HG02840 (cell line): ENCODE measurements at regions not wholly inside any gene's neighbourhood (a gene's known extent, or its start where the extent isn't known, plus 50 kb on each side); places are given as distances from the start of the nearest gene placed in this dataset.

Experiments used
- ATAC-seq: cut with Tn5 transposase; IDR thresholded peaks from one replicate; pipeline ENCODE4 v1.9.1; 2021; ENCODE audit warnings: mild to moderate bottlenecking, moderate library complexity, moderate number of reproducible peaks; ENCODE audit not compliant: unreplicated experiment, low FRiP score

DNA sequence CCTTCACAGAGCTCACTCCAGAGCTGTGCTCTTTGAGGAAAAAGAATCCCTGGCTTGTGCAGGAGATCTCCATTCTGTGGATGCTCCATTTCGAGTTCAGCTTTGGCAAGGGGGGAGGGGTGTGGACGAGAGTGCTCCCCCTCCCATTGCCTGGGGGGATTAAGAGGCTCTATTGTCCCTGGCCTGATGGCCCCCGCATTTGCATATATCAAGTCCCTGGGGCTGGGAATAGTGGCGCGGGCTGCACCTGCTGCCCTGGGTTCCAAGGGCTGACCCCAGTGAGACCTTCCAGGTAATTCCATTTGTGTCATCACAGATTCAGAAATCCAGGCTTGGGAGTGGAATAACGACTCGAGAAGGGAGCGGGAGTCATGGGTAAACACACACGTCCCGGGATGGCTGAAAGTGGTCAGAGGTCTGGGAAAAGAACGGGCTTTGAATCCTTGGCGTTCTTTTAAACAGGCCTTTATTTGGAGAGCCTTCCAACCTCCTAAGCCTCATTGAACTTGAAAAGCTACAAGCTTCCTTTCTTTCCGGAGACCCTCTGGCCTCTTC lies 479.3 kb downstream of the HS3ST3B1 start:
- ATAC-seq = no peak

DNA sequence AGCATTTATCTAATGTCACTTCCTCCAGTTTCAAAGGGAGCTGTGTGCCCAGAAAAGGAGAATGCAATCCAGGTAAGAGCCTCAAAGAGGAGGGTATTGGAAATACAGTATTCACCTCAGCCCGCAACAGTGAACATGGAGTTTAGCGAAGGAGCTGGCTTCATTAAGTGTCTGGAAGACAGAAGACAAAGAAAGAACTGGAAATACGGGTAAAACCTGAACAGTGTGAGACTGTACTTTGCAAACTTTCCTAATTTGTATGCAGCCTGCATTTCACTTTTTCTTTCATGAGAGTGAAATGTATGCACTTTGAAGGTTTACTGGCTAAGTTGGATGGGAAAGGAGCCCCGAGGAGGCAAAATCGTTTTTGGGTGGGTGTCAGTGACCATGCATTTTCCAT lies 478.4 kb downstream of the HS3ST3B1 start:
- ATAC-seq = no peak

DNA sequence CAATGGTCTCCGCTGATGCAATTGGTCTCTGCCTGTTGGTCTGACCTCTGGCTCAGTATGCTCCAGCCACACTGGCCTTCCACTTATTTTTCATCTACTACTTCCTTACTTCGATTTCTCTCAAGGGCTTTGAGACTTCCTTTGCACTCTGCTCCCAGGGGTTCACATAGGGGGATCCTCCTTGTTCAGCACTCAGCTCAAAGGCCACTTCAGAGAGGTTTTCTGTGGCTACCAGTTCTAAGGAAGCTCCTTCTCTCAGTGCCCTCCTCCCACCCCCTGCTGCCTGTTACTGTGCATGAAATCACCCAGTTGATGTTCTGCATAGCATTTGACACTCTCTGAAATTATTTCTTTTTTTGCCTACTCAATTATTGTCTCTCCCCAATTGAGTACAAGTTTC lies 476.4 kb downstream of the HS3ST3B1 start:
- no peak for ATAC-seq

DNA sequence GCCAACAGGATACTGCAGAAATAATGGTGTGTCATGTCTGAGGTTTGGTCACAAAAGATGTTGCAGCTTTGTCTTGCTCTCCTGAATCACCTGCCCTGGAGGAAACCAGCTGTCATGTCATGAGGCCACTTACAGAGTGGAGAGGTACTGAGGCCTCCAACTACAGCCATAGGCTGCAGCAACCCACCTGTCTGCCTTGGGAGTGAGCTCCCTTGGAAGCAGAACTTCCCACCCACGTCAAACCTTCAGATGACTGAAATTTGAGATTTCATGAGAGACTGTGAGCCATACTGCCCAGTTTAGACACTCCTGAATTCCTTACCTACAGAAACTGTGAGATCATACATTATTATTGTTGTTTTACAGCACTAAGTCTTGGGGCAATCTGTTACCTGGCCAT lies 475.9 kb downstream of the HS3ST3B1 start:
- no peak for ATAC-seq

DNA sequence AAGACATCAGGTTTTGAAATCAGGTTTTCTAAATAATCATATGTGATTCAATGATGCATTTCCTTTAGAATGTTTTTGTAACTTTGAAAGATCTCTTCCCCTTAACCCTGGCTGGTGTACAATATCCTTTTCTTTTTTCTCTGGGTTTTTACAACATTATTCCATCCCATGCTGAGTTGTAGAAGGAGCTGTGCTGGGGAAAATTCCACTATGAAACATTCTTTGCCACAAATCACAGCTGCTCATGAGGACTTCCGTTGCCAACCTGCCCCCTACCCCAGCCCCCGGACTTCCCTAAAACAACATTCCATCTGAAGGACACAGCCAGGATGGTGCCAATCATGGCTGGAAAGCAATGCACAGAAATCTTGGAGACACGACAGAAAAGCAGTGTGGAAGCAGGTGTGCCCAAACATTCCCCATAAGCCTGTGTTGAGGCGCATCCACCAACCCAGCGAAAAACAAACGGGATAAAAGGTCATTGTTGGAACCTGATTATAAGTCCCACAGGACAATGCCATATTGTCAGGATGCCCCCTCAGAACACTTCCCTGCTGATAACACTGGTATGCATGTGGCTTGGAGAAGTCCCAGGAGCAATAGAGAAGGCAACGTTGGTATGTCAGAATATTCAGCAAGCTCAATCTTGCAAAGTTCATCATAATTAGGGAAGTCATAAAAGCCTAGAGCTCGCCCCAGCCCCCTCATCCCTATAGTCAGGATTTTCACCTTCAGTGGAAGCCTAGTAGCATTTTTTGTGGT lies 475.0 kb downstream of the HS3ST3B1 start:
- ATAC-seq = no peak

DNA sequence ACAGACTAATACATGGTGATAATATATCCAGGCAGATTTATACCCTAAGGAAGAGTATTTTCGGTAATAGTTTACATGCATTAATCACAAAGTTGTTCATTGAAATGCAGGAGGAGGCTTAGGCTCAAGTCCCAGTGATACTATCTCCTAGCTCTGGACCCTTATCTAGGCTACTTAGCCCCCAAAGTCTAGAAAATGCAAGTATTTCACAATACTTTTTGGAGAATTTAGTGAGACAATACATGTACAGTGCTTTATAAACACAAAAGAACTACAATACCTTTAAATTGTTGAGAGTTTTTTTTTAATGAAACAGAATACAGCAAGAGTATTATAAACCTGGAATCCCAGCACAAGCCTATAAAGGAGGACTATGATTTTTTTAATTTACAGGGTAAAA lies 473.9 kb downstream of the HS3ST3B1 start:
- ATAC-seq = no peak

DNA sequence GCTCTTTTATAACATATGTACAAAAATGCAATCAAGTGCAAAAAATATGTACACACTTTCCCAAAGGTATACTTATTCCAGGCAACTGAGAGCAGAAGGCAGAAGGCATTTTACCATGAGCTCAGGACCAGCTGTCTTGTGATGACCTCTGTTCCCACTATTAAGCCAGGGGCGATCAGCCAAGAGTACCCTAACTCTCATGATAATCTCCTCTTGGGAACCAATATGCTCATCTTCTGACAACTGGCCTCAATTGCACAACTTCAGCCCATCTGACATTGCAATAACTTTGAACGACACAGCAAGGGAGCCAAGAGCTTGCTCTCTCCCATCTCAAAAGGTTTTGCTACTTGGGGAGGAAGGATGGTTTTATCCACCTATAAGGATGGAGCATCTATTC lies 471.9 kb downstream of the HS3ST3B1 start:
- no peak for ATAC-seq

DNA sequence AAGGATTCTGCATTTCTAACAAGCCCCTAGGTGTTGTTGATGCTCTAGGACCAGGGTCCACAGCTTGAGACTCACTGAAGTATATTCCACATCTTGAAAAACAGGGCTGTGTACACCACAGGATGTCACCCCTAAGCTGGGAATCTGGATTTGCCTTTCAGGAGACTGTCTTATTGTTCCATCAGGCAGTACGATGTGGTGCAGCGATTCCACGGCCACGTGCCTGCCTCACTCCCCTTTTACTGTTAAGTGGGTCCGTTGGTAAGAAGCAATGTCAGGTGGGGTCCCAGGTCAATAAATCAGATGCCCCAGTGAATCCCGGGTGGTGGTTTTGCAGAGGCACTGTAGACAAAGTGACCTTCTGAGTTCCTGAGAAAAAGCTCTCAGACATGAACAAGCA lies 470.7 kb downstream of the HS3ST3B1 start:
- ATAC-seq = no peak

DNA sequence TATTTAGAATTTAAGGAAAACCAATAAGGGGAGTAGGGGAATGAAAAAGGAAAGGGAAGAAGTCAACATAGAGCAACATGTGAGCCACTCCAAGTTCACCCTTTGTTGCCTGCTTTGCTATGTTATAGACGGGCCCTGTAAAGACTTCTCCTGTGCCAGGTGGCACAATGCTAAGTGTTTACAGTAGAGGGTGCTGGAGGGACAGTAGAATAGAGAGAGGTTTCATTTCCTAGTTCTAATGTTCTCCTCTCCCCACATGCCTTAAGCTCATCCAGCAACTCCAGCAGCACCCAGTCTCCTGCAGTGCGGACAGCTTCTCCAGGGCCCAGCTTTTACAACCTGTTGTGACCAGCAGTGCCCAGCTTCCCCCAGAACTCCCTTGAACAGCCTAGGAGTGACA lies 468.0 kb downstream of the HS3ST3B1 start:
- no peak for ATAC-seq

DNA sequence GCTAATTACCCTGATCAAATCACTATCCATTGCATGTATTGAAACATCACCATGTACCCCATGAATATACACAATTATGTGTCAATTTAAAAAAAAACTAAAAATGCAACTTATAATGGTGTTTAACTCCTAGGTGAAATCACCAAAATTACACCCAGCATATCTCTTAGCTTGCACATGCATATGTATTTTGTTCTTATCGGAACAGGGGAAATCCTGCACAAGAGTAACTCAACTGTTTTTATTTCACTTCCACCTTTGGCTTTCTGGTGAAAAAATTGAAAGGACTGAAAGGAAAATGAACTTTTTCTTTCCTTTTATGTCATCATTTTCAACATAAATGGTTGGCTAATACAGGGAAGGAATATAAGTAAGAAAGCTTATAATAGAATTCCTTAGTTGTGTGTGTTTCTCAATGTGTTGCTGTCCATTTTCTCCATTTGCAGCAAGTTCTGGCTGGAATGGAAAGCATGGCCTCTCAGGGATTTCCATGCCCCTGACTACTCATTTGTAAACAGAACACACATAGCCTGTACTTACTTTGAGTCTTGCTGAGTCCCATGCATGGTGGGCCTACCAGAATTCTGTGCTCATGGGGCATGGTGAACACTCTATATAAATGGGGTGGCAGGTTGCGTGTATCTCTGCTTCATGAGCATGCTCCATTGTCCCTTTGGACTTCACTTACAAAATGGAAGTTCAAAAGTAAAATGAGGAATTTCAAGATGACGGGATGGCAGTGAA lies 462.0 kb downstream of the HS3ST3B1 start:
- ATAC-seq = no peak

DNA sequence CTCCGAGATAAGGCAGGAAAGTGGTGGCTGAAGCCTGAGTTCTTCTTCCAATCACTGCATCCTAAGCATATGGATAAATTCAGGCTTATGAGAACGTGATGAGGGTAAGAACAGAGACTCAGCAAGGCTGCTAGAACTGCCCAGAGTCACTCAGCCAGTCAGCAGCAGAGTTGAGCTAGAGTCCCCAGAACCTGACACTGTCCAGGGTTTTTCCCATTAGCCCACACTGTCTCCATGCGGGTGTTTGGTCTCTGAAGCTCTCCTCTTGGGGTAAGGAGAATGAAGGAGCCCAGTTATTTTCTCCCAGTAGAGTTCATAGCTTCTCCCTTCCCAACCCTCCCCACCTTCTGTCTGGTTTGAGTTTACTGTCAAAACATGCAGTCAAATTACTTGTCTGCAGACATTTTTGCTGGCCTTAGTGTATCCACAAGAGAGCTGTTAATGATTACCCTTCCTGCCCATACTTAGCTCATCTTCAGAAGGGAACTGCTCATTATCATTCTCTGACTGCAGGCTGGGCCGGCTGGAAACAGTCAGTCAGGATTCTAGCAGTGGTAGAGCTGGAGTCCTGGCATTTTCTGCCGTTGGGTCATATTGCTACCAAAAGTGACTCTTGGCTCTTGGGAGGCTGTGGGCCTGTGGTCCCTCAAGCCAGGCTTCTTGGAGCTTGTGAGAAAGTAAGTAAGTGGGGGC lies 460.0 kb downstream of the HS3ST3B1 start:
- ATAC-seq = peak; percentile 54

DNA sequence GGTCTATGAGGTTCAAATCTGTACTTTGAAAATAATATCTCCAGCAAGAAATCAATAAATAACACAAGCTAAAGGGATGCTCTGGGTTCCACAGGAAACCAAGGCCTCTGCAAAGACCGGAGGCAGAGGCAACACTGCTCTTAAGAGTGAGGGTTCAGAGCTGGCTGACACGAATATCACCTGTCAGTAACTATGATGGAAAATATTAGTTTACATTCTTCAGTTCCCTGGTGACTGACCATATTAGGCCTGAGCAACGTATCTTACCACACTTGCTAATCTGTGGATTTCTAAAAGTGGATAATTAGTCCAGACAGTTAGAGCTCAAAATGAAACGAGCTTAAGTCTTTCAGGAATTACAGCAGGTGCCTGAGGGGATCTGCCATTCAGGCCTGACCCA lies 459.3 kb downstream of the HS3ST3B1 start:
- ATAC-seq = peak; percentile 51

DNA sequence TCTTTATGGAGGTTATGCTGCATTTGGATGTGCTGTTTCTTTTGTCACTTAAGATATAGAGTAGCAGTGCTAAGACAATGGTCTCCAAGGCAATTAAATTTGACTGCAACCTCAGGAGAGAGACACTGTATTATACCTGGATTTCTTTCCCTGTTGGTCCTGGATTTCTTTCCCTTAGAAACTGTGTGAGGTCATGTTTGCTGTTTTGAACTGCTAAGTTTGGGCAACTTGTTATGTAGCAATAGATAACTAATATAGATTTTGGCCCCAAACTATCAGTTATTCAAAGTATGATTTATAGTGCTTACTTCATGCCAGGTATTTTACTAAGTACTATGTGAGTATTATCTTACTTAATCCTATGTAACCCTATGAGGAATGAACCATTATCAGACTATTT lies 458.4 kb downstream of the HS3ST3B1 start:
- no peak for ATAC-seq

DNA sequence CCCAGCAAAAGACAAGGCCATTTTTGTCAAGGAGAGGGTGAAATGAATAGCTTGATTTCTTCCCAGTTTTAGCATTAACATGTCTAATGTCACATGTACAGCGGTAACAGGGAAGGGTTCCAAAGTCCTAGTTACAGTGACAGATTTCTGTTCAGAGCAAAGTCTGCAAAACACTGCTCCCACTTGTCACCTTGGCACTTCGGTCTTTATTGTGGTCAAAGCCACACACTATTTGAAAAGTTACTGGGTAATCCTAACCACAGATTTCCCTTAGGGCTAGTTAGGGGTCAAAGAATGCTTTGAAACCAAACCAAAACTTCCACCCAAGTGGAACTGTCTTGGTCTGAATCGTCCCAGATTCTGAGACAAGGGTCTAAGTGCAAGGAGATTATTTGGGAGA lies 455.6 kb downstream of the HS3ST3B1 start:
- no peak for ATAC-seq

DNA sequence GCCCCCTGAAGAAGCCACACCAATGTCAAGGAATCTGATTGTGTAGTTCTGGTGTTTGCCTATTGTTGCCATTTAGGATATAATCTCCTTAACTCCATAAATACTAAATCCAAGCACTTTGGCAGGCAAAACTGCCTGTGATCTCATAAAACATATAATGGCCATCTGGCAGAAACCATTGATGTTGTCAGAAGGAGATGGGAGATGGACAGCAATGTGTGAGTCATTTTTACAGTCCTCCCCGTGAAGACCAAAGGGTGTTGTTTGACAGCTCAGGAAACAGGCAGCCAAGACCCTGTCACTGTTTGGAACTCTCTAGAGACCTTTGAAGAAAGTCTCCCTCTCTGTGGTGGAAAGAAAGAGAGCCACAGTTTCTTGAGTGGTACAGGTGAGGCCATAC lies 454.1 kb downstream of the HS3ST3B1 start:
- no peak for ATAC-seq

DNA sequence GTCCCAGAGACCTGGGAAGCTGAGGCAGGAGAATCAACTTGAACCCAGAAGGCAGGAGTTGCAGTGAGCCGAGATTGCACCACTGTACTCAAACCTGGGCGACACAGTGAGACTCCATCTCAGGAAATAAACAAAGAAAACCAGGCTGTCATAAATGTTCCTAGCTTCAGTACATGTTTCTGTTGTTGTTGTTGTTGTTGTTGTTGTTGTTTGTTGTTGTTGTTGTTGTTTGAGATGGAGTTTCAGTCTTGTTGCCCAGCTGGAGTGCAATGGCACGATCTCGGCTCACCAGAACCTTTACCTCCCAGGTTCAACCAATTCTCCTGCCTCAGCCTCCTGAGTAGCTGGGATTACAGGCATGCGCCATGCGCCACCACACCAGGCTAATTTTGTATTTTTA lies 452.5 kb downstream of the HS3ST3B1 start:
- ATAC-seq = no peak

DNA sequence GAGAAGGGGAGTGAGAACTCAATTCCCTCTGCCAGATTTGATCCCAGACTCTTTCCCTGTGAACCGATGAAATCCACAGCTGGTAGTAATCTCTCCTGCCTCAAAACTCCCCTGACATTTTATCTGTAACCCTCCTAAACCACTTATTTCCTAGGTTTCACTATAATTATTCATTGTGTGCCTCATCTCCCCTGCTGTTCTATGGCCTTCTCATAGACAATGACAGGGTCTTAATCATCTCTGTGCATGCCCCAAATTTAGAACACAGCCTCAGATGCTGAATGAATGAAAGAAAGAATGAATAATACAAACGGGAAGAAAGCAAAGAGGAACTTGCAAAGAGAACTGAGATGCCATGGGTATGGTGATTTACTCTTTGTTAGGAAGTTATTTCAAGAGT lies 451.1 kb downstream of the HS3ST3B1 start:
- no peak for ATAC-seq

DNA sequence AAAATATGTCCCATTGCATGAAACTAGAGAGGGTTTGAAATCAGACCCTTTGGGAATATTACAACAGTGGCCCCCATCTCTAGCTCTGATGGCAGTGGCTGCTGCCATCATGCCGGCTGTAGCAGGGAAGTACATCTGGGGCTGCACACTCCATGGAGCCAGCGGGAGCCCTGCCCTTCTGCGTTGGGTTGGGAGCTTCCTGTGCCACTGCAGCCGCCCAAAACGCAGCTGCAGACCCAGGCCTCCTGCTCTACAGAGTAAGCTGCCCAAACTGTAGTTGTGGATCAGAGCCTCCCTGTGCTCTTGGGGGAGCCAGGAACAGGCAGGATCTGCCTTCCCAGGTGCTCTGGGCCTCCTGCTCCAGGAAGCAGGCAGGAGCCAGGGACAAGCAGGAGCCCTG lies 450.0 kb downstream of the HS3ST3B1 start:
- ATAC-seq = no peak

DNA sequence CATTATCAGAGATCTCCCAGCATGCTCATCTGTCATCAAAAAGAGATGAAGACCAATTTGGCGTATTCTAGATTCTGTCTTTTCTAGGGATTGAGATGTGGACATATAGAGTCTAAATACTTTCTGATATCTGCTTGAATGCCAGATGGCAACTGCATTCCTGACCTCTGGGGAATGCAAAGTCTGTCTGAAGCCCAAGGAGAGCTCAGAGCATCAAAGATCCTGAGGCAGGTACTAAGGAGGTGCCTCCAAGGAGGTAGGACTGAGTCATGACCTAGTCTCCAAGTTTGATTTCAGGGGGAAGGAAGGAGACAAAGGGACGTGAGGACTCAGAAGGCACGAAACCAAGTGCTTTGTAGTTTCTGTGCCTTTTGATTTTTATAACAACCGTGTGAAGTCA lies 448.4 kb downstream of the HS3ST3B1 start:
- ATAC-seq = no peak

DNA sequence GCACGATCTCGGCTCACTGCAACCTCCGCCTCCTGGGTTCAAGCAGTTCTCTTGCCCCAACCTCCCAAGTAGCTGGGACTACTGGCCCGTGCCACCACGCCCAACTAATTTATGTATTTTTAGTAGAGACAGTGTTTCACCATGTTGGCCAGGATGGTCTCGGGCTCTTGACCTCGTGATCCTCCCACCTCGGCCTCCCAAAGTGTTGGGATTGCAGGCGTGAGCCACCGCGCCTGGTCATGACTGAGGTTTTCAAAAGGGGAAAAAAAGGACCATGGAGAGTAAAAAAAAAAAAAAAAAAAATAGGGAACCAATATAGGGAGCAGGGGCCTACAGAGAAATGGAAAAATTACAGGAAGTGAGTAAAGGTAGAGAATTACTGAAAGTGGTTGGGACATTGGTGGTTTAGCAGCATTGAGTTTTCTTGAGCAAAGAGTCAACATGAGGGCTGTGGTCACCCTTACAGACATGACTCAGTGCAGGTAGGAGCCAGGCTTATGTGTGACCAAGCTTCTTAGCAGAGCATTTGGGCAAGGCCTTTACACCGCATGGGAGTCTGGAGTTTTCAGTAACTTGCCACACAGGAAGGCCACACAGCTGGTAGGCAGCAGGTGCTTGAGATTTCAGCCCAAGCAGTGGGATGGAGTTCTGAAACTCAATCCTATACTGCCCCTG lies 447.3 kb downstream of the HS3ST3B1 start:
- no peak for ATAC-seq

DNA sequence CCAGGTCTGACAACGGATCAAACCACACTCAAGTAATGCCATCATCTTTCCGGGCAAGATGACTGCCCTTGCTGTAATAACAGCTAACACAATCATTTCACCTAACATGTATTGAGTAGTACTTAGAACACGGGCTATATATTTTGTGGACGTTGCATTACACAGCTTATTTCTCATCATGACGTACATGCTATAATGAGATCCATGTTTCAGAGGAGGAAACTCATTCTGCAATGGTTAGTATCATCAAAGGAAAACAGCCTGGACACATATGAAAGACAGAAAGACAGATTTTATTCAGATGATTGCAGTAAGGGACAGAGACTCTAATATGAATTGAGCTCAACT lies 446.7 kb downstream of the HS3ST3B1 start:
- ATAC-seq = no peak
